ENCODE measurements at regions not wholly inside any gene's neighbourhood (a gene's known extent, or its start where the extent isn't known, plus 50 kb on each side); places are given as distances from the start of the nearest gene placed in this dataset.

- Histone ChIP-seq H3K27ac (no peak overlapping the region), H3K36me3 (no peaks in the 10 kb centered on the region), H3K27me3 (no peaks in the 10 kb centered on the region), H3K4me3 (ENCODE audit: low read depth in 1 of 2, low read length in 1 of 2) (no peak overlapping the region), H3K9me3 (no peaks in the 10 kb centered on the region), H3K4me1 (ENCODE audit: control insufficient read depth in 1 of 2, insufficient read depth in 1 of 2, low read depth in 1 of 2, low read length in 1 of 2) (no peaks in the 10 kb centered on the region)
- no peak for TF ChIP-seq CTCF (IDR thresholded peaks at IDR 0.05)
Observed at GRCh38 chr11:37811349-37811748, 1213.3 kb upstream of the RAG2 start.

GRCh38 chr11:37804666-37805065, 1206.6 kb upstream of the RAG2 start:
- Histone ChIP-seq H3K9me3 (no peaks in the 10 kb centered on the region), H3K27ac (no peak overlapping the region), H3K27me3 (no peaks in the 10 kb centered on the region), H3K4me1 (ENCODE audit: control insufficient read depth in 1 of 2, insufficient read depth in 1 of 2, low read depth in 1 of 2, low read length in 1 of 2) (no peaks in the 10 kb centered on the region), H3K4me3 (ENCODE audit: low read depth in 1 of 2, low read length in 1 of 2) (no peak overlapping the region), H3K36me3 (no peaks in the 10 kb centered on the region)
- TF ChIP-seq CTCF (IDR thresholded peaks at IDR 0.05), result no peak

GRCh38 chr11:37788141-37788877, 1190.3 kb upstream of the RAG2 start:
- Histone ChIP-seq H3K4me3 (ENCODE audit: low read depth in 1 of 2, low read length in 1 of 2) (no peak overlapping the region), H3K36me3 (no peaks in the 10 kb centered on the region), H3K9me3 (no peaks in the 10 kb centered on the region), H3K27ac (no peak overlapping the region), H3K4me1 (ENCODE audit: control insufficient read depth in 1 of 2, insufficient read depth in 1 of 2, low read depth in 1 of 2, low read length in 1 of 2) (no peaks in the 10 kb centered on the region), H3K27me3 (no peaks in the 10 kb centered on the region)
- TF ChIP-seq CTCF (IDR thresholded peaks at IDR 0.05), result no peak

- Histone ChIP-seq H3K9me3 (no peaks in the 10 kb centered on the region), H3K4me1 (ENCODE audit: control insufficient read depth in 1 of 2, insufficient read depth in 1 of 2, low read depth in 1 of 2, low read length in 1 of 2) (no peaks in the 10 kb centered on the region), H3K27me3 (no peaks in the 10 kb centered on the region), H3K36me3 (no peaks in the 10 kb centered on the region), H3K4me3 (ENCODE audit: low read depth in 1 of 2, low read length in 1 of 2) (no peak overlapping the region), H3K27ac (no peak overlapping the region)
- TF ChIP-seq CTCF (IDR thresholded peaks at IDR 0.05), result no peak
Observed at GRCh38 chr11:37786214-37786755, 1188.2 kb upstream of the RAG2 start.

- no peaks in the 10 kb centered on the region for H3K27me3 ChIP-seq
- no peak overlapping the region for H3K4me3 ChIP-seq (ENCODE audit: low read depth in 1 of 2, low read length in 1 of 2)
- no peak for TF ChIP-seq CTCF (IDR thresholded peaks at IDR 0.05)
- no peak overlapping the region for H3K27ac ChIP-seq
- H3K4me1 ChIP-seq (ENCODE audit: control insufficient read depth in 1 of 2, insufficient read depth in 1 of 2, low read depth in 1 of 2, low read length in 1 of 2), result no peaks in the 10 kb centered on the region
- H3K9me3 ChIP-seq, result no peaks in the 10 kb centered on the region
- no peaks in the 10 kb centered on the region for H3K36me3 ChIP-seq
Observed at GRCh38 chr11:37774441-37774840, 1176.4 kb upstream of the RAG2 start.

Data from neutrophil (primary cell).